Activated CD4-positive, alpha-beta memory T cell treated with anti-CD3 and anti-CD28 coated beads for 36 hours (primary cell): ENCODE measurements at regions not wholly inside any gene's neighbourhood (a gene's known extent, or its start where the extent isn't known, plus 50 kb on each side); places are given as distances from the start of the nearest gene placed in this dataset.

Experiments used
- CTCF ChIA-PET: fragments of 350-600 bp; sonication (Branson Sonifier 250); formaldehyde crosslinking; loops from one replicate; lab custom pipeline; 2021; ENCODE audit warnings: antibody characterized with exemption, inconsistent platforms; lab: Charles Lee
- POLR2A ChIA-PET: fragments of 350-600 bp; sonication (Branson Sonifier 250); formaldehyde crosslinking; loops from one replicate; lab custom pipeline; 2021; ENCODE audit warnings: antibody characterized with exemption; lab: Charles Lee
- DNase-seq: peaks from one replicate; pipeline ENCODE4 v3.0.0-alpha.2; 2020
- H3K27ac Mint-ChIP-seq: one replicate; pipeline ENCODE4 v1.8.0; 2021; ENCODE audit warnings: mixed read lengths
- H3K27me3 Mint-ChIP-seq: one replicate; pipeline ENCODE4 v1.8.0; 2021; ENCODE audit warnings: mixed read lengths
- H3K36me3 Mint-ChIP-seq: one replicate; pipeline ENCODE4 v1.8.0; 2021; ENCODE audit warnings: mixed read lengths
- H3K4me1 Mint-ChIP-seq: one replicate; pipeline ENCODE4 v1.8.0; 2021; ENCODE audit warnings: low read depth, mixed read lengths
- H3K4me3 Mint-ChIP-seq: one replicate; pipeline ENCODE4 v1.8.0; 2021; ENCODE audit warnings: mild to moderate bottlenecking, mixed read lengths
- H3K9me3 Mint-ChIP-seq: one replicate; pipeline ENCODE4 v1.8.0; 2021; ENCODE audit warnings: mixed read lengths
- intact Hi-C: fragments of 100-400 bp; cut with micrococcal nuclease; formaldehyde crosslinking; loops from one replicate; pipeline ENCODE4 v1.15.1; 2023

DNA sequence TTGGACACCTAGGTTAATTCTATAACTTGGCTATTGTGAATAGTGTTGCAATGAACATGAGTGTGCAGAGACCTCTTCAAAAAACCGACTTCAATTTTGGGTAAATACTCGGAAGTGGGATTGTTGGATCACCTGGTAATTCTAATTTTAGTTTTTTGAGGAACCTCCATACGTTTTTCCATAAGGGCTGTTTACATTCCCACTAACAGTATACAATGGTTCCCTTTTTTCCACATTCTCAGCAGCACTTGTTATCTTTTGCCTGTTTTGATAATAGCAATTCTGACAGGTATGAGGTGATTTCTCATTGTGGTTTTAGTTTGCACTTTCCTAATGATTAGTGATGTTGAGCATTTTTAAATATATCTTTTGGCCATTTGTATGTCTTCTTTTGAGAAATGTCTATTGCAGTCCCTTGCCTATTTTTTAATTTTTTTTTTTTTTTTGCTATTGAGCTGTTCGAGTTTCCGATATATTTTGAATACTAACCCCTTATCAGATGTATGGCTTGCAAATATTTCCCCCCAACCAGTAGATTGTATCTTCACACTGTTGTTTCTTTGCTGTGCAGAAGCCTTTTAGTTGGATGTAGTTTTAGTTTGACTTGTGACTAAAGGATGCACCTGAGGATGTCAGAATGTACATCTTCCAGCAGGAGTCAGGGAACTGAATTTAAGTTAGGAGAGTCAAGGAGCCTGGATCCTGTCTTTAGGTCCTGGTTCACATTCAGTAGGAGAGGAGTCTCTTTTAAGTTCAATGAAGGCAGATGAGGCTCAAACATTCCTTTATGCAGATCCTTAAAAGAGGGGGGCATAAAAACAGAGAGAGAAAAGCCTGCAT lies 120.0 kb downstream of the S1PR1 start:
- Mint-ChIP-seq H3K4me3 (no peak overlapping the region), H3K9me3 (no peaks in the 10 kb centered on the region), H3K27me3 (no peaks in the 10 kb centered on the region), H3K36me3 (no peaks in the 10 kb centered on the region), H3K4me1 (peaks cover 10% of the 10 kb centered on the region), H3K27ac (no peak overlapping the region)
- intact Hi-C loops = loop anchor here (1.0 kb wide), 5 partner anchors 48 to 436 kb away; no protein-coding TSS in a partner anchor
- no peak for DNase-seq
- CTCF ChIA-PET = interaction anchor here (0.7 to 3.0 kb wide), 23 partner anchors 9 to 462 kb away, joined by 3 to 203 read pairs (median 6); partner anchors contain the start of gene EXTL2
- POLR2A ChIA-PET = interaction anchor here (1.5 kb wide), 1 partner anchor 48 kb away, joined by 3 read pairs; no protein-coding TSS in a partner anchor

DNA sequence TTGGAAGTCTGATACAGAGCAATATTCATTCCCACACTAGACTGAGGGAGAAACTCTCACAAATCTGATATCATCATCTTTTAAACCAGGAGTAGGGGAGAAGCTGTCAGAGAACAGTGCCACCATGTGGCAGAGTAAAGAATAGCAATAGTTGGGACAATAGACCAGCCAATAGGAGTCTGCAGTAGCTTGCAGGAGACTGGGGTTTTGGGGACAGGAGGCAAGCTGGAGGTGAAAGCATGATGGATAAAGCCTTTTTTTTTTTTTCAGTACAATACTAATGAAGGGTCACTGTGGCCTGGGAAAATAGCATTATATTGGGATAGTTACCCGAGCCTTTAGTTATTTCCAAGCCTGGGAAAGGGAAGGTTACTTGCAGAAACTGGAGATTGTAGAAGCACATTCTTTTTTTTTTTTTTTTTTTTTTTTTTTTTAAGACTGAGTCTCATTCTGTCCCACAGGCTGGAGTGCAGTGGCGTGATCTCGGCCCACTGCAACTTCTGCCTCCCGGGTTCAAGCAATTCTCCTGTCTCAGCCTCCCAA lies 120.7 kb downstream of the S1PR1 start:
- Mint-ChIP-seq H3K27ac (peak overlapping the region; percentile 36), H3K4me3 (no peak overlapping the region), H3K4me1 (peaks cover 8% of the 10 kb centered on the region), H3K9me3 (no peaks in the 10 kb centered on the region), H3K27me3 (no peaks in the 10 kb centered on the region), H3K36me3 (no peaks in the 10 kb centered on the region)
- intact Hi-C loops = loop anchor here (1.0 kb wide), 5 partner anchors 48 to 436 kb away; no protein-coding TSS in a partner anchor
- peak; percentile 73 for DNase-seq
- POLR2A ChIA-PET = interaction anchor here (1.5 kb wide), 1 partner anchor 48 kb away, joined by 3 read pairs; no protein-coding TSS in a partner anchor
- CTCF ChIA-PET = interaction anchor here (0.6 to 3.0 kb wide), 46 partner anchors 9 to 488 kb away, joined by 3 to 203 read pairs (median 5); partner anchors contain the start of gene EXTL2

DNA sequence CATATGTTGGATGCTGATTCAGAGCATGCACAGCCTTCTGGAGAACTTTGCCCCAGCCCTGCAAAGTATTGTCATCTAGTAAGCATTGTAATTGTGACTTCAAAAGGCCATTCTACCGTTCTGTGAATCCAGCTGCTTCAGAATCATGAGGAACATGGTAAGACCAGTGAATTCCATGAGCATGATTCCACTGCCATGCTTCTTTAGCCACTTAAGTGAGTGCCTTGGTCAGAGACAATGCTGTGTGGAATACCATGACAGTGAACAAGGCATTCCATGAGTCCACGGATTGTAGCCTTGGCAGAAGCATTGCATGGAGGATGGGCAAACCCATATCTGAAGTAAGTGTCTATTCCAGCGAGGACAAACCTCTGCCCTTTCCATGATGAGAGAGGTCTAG lies 123.7 kb downstream of the S1PR1 start:
- H3K4me3 Mint-ChIP-seq = no peak overlapping the region
- no peak for DNase-seq
- ChIA-PET POLR2A (no interaction called here), CTCF (no interaction called here)
- H3K27me3 Mint-ChIP-seq = no peaks in the 10 kb centered on the region
- peaks cover 8% of the 10 kb centered on the region for H3K4me1 Mint-ChIP-seq
- H3K9me3 Mint-ChIP-seq = no peaks in the 10 kb centered on the region
- intact Hi-C loops = no loop called here
- no peaks in the 10 kb centered on the region for H3K36me3 Mint-ChIP-seq
- H3K27ac Mint-ChIP-seq = no peak overlapping the region

DNA sequence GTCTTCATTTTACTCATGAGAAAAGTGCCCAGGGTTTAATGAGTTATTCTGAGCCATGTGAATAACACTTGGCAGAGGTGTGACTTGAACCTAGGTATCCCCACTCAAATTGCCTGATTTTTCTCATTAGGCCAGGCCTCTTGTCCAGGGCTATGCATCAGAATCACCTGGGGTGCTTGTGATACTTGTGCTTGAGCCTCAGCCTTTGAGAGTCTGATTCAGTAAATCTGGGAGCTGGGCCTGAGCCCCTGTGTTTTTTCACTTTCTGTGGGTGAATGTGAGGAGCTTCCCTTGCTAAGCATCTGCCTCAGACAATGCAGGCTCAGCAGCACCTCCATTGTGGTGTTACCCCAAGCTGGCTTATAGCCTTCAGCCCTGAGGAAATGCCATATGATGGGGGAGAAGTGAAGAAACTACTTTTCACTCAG lies 127.1 kb downstream of the S1PR1 start:
- Mint-ChIP-seq H3K9me3 (no peaks in the 10 kb centered on the region), H3K27ac (no peak overlapping the region), H3K36me3 (no peaks in the 10 kb centered on the region), H3K27me3 (no peaks in the 10 kb centered on the region), H3K4me1 (no peaks in the 10 kb centered on the region), H3K4me3 (no peak overlapping the region)
- intact Hi-C loops = no loop called here
- CTCF ChIA-PET = interaction anchor here (1.1 to 1.8 kb wide), 2 partner anchors 47 to 54 kb away, joined by 3 to 7 read pairs; no protein-coding TSS in a partner anchor
- DNase-seq = no peak
- POLR2A ChIA-PET = no interaction called here

DNA sequence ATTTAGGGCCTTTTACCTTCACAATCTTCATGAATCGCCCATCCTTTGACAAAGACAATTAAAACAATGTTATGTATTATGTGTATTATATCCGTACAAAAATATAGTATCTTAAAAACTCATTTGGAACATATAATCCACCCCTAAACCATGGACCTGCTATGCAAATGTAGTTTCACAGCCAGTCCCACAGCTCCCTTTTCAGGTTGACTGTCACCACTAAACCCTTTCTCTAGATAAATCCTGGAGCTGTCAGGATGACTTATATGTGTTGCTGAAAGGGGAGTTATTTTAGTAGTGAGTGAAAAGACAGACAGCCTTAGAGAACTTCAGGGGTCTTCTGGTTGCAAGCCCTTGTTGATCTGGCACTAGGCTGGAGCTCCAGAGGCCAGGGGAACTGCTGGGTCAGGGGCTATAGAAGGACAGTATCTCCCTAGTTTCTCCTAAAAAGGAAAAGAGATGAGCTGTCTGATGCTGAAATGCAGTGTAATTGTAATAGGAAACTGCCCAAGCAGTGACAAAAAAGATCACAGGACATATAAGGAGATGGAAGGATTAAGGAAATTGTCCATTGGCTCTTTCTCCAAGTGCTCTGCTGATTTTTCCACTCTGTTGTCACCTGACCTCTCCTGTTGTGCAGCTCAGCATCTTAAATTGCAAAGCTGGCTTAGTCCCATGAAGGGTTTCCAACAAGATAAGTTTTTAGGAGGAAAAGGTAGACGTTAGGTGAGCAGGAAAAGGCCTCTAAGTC lies 127.7 kb downstream of the S1PR1 start:
- Mint-ChIP-seq H3K27ac (no peak overlapping the region), H3K9me3 (no peaks in the 10 kb centered on the region), H3K27me3 (no peaks in the 10 kb centered on the region), H3K36me3 (no peaks in the 10 kb centered on the region), H3K4me1 (no peaks in the 10 kb centered on the region), H3K4me3 (no peak overlapping the region)
- intact Hi-C loops = no loop called here
- DNase-seq = no peak
- ChIA-PET POLR2A (no interaction called here), CTCF (interaction anchor here (0.9 to 1.8 kb wide), 5 partner anchors 10 to 227 kb away, joined by 3 to 7 read pairs (median 4); no protein-coding TSS in a partner anchor)

DNA sequence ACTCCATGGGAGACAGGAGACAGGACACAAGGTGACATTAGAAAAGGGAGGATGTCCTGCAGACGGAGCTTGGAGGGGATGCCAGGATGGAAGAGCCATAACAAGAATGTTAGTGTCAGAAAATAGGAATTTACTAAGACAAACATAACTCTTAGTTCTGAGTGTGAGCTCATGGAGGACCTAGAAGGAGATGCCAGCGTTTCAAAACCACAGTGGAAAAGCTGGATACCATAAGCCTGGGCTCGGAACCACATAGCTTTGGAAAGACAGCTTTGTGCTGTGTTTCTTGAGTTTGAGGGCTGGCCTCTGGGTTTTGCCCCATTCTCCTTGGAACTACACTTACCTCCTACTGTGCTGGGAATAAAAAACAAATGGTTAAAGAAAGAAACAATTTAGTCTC lies 128.4 kb downstream of the S1PR1 start:
- intact Hi-C loops = no loop called here
- H3K27me3 Mint-ChIP-seq = no peaks in the 10 kb centered on the region
- DNase-seq = no peak
- ChIA-PET CTCF (interaction anchor here (0.9 to 1.4 kb wide), 3 partner anchors 10 to 228 kb away, joined by 3 to 4 read pairs (median 4); no protein-coding TSS in a partner anchor), POLR2A (no interaction called here)
- H3K4me1 Mint-ChIP-seq = no peaks in the 10 kb centered on the region
- H3K4me3 Mint-ChIP-seq = no peak overlapping the region
- no peak overlapping the region for H3K27ac Mint-ChIP-seq
- no peaks in the 10 kb centered on the region for H3K36me3 Mint-ChIP-seq
- H3K9me3 Mint-ChIP-seq = no peaks in the 10 kb centered on the region

DNA sequence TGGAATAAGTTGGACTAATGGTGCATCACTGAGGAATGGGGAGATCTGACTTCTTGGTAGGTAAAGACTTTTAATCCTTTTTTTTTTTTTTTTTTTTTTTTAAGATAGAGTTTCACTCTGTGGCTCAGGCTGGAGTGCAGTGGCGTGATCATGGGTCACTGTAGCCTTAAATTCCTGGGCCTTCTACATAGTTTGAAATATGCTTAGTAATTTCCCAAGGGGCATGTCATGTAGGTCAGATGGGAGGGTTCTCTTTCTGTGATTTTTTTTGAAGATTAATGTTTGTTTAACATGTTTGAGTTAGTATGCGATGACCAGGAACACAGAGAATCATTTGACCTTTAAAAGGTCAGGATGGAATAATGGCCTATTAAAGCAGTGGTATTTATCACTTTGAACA lies 129.1 kb downstream of the S1PR1 start:
- Mint-ChIP-seq H3K27ac (no peak overlapping the region), H3K4me1 (peaks cover 2% of the 10 kb centered on the region), H3K36me3 (no peaks in the 10 kb centered on the region), H3K9me3 (no peaks in the 10 kb centered on the region), H3K4me3 (no peak overlapping the region), H3K27me3 (no peaks in the 10 kb centered on the region)
- intact Hi-C loops = no loop called here
- ChIA-PET POLR2A (no interaction called here), CTCF (interaction anchor here (1.4 to 3.4 kb wide), 2 partner anchors 8 to 11 kb away, joined by 4 to 22 read pairs; no protein-coding TSS in a partner anchor)
- no peak for DNase-seq

DNA sequence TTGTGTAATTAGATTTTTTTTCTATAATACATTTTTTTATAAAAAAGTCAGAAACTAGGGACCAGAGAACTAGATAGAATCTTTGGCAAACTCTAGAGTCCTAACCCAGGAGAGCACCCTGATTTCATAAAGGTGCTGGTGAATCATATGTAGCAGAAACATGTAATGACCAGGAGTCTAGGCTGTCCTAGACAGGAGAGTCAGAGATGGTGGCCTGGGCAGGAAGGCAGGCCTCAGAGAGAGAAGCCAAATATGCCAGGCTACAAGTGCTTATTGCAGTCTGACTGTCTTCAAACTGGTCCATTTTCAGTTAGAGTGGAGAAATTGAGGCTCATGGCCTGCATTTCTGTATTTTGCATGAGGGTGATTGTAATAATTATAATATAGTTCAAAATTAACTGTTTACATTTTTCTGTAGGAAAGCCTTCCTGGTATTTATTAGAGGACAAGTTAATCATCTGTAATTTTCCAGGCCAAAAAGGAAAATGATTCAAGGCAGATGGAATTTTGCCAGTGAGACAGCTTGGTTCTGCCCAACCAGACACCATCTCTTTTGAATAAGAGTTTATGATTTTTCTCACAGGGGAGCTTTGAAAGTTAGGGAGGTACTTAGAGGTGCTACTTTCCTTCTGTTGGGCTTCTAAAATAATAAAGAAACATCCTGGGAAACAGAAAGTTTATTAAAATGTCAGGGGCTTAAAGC lies 129.8 kb downstream of the S1PR1 start:
- Mint-ChIP-seq H3K27ac (no peak overlapping the region), H3K4me1 (peaks cover 10% of the 10 kb centered on the region), H3K9me3 (no peaks in the 10 kb centered on the region), H3K4me3 (no peak overlapping the region), H3K36me3 (no peaks in the 10 kb centered on the region), H3K27me3 (no peaks in the 10 kb centered on the region)
- intact Hi-C loops = no loop called here
- no peak for DNase-seq
- CTCF ChIA-PET = interaction anchor here (1.3 to 3.4 kb wide), 2 partner anchors 9 to 57 kb away, joined by 4 to 22 read pairs; no protein-coding TSS in a partner anchor
- POLR2A ChIA-PET = no interaction called here

DNA sequence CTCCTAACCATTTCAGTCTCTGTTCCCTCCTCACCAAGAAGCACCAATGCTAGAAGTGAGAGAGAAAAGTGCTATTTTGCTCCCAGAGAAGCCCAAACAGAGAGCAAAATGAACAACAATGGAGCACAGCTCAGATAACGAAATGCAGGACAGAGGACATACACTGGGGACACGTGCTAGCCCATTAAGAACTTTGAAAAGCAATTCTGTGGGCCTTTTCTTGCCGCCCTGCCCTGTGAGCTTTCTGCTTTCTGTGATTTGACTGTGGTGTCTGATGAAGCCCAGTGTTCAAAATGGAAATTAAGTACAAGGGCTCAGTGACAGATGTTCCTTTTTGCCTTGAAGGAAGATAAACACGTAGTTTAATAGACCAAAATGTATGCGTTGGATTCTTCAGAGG lies 130.8 kb downstream of the S1PR1 start:
- CTCF ChIA-PET = interaction anchor here (1.2 to 3.4 kb wide), 3 partner anchors 10 to 71 kb away, joined by 3 to 22 read pairs (median 4); no protein-coding TSS in a partner anchor

DNA sequence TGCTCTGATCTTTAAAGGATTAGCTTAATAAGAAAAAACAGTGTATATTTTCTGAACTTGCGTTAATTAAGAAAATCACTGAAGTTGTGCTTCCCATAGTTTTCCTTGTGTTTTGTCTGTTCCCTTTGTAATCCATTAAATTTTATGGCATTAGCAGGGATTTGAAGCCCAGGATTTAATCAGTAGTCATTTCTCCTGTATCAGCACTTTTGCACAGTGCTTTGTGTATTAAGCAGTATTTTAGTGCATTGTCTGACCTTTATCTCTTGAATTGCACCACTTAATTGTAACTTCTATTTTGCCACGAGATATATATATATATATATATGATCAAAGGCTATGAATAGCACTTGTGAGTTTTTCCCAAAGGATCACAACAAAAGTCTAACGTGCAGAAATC lies 133.7 kb downstream of the S1PR1 start:
- CTCF ChIA-PET = interaction anchor here (1.2 to 1.9 kb wide), 2 partner anchors 13 to 61 kb away, joined by 5 to 16 read pairs; no protein-coding TSS in a partner anchor
- intact Hi-C loops = no loop called here
- POLR2A ChIA-PET = interaction anchor here (0.5 to 0.8 kb wide), 2 partner anchors 12 to 18 kb away, joined by 3 read pairs; no protein-coding TSS in a partner anchor

More for the DNA sequence above, 130.8 kb downstream of the S1PR1 start:
- H3K4me3 Mint-ChIP-seq = no peak overlapping the region
- intact Hi-C loops = no loop called here
- H3K36me3 Mint-ChIP-seq = peaks cover 3% of the 10 kb centered on the region
- H3K4me1 Mint-ChIP-seq = peaks cover 11% of the 10 kb centered on the region
- no peak for DNase-seq
- peaks cover 4% of the 10 kb centered on the region for H3K9me3 Mint-ChIP-seq
- POLR2A ChIA-PET = no interaction called here
- no peaks in the 10 kb centered on the region for H3K27me3 Mint-ChIP-seq
- no peak overlapping the region for H3K27ac Mint-ChIP-seq

DNA sequence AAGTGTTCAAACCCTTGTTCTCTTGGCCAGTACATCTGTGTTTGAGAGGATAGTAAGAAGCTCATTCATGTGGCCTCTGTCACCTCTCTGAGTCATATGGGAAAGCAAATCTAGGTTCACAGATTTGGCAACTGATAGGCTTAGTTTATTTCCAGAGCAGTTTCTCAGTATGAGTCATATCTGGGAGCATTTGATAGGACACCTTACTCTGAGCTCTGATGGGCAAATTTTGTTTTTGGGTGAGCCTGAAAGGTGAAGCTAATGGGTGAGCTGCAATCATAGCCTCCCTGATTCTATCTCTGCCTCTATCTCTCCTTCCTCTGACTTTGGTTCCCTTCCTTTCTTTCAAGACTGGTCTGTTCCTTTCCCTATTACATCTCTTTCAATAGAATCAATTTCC lies 134.4 kb downstream of the S1PR1 start:
- Mint-ChIP-seq H3K4me1 (peaks cover 11% of the 10 kb centered on the region), H3K36me3 (peaks cover 3% of the 10 kb centered on the region), H3K27ac (no peak overlapping the region), H3K27me3 (no peaks in the 10 kb centered on the region), H3K4me3 (no peak overlapping the region), H3K9me3 (peaks cover 10% of the 10 kb centered on the region)
- intact Hi-C loops = loop anchor here (1.0 kb wide), 2 partner anchors 9 to 18 kb away; no protein-coding TSS in a partner anchor
- ChIA-PET CTCF (interaction anchor here (1.2 to 1.9 kb wide), 2 partner anchors 14 to 62 kb away, joined by 5 to 16 read pairs; no protein-coding TSS in a partner anchor), POLR2A (interaction anchor here (0.5 to 0.8 kb wide), 3 partner anchors 12 to 72 kb away, joined by 3 to 4 read pairs (median 3); no protein-coding TSS in a partner anchor)
- peak; percentile 17 for DNase-seq

More for the DNA sequence above, 133.7 kb downstream of the S1PR1 start:
- DNase-seq = no peak
- peaks cover 3% of the 10 kb centered on the region for H3K36me3 Mint-ChIP-seq
- no peak overlapping the region for H3K27ac Mint-ChIP-seq
- H3K9me3 Mint-ChIP-seq = peaks cover 10% of the 10 kb centered on the region
- peaks cover 11% of the 10 kb centered on the region for H3K4me1 Mint-ChIP-seq
- no peak overlapping the region for H3K4me3 Mint-ChIP-seq
- H3K27me3 Mint-ChIP-seq = no peaks in the 10 kb centered on the region
